Fibroblast of mammary gland (primary cell): ENCODE measurements at regions not wholly inside any gene's neighbourhood (a gene's known extent, or its start where the extent isn't known, plus 50 kb on each side); places are given as distances from the start of the nearest gene placed in this dataset.
"Not testable (repeated sequence)": the region's sequence is repeated elsewhere in the genome, so short reads cannot be mapped to it uniquely, and the experiment has no call there.

ENCODE experiments used
- DNase-seq: peaks from one replicate; pipeline ENCODE4 v3.0.0-alpha.2; 2010; ENCODE audit warnings: low read depth
- H3K4me3 ChIP-seq: 2 replicates; pipeline ENCODE4 v1.5.1; 2011; ENCODE audit warnings: low read depth, mild to moderate bottlenecking, low read length, moderate library complexity; ENCODE audit not compliant: control insufficient read depth
- TF ChIP-seq, protein P1 (sequence below): conservative IDR thresholded peaks from 2 replicates; pipeline ENCODE4 v1.5.1; 2011; ENCODE audit warnings: low read depth, low read length, inconsistent platforms; ENCODE audit not compliant: control insufficient read depth, insufficient read depth

DNA sequence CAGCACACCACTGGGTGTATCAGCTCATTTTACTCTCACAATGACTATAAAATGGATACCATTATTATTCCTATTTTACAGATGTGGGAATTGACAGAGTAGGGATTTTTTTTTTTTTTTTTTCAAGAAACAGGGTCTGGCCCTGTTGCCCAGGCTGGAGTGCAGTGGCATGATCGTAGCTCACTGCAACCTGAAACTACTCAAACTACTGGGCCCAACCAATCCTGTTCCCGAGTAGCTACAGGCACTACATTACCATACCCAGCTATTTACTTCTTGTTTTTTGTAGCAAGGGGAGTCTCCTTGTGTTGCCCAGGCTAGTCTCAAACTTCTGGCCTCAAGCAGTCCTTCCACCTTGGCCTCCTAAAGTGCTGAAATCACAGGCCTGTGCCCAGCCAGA, 95.2 kb downstream of the LARP7 start:
- DNase-seq: no peak
- no peak overlapping the region for H3K4me3 ChIP-seq
- TF ChIP-seq, protein P1, sequence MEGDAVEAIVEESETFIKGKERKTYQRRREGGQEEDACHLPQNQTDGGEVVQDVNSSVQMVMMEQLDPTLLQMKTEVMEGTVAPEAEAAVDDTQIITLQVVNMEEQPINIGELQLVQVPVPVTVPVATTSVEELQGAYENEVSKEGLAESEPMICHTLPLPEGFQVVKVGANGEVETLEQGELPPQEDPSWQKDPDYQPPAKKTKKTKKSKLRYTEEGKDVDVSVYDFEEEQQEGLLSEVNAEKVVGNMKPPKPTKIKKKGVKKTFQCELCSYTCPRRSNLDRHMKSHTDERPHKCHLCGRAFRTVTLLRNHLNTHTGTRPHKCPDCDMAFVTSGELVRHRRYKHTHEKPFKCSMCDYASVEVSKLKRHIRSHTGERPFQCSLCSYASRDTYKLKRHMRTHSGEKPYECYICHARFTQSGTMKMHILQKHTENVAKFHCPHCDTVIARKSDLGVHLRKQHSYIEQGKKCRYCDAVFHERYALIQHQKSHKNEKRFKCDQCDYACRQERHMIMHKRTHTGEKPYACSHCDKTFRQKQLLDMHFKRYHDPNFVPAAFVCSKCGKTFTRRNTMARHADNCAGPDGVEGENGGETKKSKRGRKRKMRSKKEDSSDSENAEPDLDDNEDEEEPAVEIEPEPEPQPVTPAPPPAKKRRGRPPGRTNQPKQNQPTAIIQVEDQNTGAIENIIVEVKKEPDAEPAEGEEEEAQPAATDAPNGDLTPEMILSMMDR: no peak

DNA sequence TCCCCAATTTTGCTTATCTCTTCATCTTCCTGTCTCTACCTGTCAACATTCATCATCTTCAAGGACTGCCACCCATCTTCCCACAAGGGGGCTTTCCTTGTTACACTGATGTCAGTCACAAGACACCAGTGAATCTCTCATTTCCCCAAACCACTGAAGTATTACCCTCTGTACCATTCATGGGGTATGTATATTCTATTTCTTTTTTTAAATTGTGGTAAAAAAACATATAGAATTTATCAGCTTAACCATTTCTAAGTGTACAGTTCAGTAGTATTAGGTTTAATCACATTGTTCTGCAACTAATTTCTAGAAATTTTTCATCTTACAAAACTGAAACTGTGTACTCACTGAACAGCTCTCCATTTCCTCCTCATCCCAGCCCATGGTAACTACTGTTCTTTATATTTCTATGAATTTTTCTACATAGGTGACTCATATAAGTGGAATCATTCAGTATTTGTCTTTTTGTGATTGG, 98.6 kb downstream of the LARP7 start:
- DNase-seq: no peak
- TF ChIP-seq, protein P1: no peak
- H3K4me3 ChIP-seq: no peak overlapping the region

DNA sequence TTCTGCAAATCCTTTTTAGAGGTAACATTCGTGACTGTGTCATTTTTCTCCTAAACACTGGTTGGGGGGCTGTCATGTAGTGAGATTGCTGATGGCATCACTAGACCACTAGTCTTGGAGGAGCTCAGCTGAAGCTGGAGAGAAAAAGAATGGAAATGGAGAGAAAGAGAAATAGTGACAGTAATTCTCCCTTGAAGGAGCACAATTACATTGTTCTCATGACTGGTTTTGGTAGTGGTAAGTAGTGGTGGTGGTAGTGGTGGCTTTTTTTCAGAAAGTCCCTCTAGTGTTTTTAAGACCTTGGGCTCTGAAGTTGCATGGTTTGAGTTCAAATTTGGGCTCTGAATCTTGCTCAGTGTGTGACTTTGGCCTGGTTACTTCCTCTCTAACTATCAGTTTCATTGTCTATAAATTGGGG, 99.8 kb downstream of the LARP7 start:
- no peak for DNase-seq
- TF ChIP-seq, protein P1: no peak
- no peak overlapping the region for H3K4me3 ChIP-seq

DNA sequence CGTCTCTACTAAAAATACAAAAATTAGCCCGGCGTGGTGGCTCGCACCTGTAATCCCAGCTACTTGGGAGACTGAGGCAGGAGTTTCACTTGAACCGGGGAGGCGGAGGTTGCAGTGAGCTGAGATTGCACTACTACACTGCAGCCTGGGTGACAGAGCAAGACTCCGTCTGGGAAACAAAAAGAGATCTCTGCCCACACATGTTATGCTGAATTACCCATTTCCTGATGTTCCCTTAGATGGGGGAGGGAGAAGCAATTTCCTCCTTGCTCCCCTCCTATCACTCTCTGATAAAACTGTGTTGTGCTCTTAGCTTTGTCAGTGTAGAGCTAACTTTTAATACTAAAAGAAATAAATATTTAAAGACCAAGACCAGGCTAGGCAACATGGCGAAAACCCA, 102.5 kb downstream of the LARP7 start:
- DNase-seq: no peak
- TF ChIP-seq, protein P1: no peak
- H3K4me3 ChIP-seq: no peak overlapping the region

DNA sequence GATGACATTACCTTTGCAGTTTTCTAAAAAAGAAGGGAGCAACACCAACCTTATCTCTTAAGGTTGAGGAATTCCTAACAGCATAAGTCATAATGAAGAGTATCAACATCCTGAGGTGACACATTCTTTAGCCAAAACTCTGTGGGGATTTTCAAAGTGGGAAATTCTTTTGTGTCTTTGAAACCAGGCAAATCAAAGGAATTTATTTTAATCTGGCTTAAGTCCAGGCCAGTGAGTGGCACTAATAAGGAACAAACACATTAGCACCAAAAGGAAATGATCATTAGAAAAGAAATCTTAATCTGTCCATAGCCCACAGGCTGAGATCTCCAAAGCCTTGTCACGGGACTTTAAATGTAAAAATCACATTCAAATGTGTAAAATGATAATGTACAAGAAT, 110.1 kb downstream of the LARP7 start:
- DNase-seq: no peak
- TF ChIP-seq, protein P1: no peak
- no peak overlapping the region for H3K4me3 ChIP-seq

DNA sequence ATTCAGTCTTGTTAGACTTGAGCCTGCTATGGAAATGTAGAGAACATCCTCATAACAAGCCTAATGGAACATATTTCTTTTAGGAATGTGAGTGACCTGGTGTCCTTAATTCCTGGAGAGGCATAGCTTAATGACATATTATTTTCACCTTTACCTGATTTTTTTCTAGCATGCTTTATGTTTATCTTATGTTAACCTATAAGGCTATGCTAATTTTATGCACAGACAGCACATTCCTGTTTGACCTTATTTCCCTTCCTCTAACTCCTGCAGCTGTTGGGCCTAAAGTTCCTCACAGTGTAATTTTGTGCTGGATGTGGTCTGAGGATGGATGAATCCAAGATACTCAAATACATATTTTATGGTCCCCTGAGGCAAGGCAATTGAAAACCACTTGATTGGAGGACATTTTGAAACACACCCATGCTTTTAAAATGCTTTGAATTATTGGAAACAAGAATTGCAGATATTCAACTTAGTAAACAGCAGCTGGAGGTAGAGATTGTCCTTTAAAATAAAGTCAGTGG, 111.5 kb downstream of the LARP7 start:
- no peak for DNase-seq
- TF ChIP-seq, protein P1: no peak
- H3K4me3 ChIP-seq: no peak overlapping the region

DNA sequence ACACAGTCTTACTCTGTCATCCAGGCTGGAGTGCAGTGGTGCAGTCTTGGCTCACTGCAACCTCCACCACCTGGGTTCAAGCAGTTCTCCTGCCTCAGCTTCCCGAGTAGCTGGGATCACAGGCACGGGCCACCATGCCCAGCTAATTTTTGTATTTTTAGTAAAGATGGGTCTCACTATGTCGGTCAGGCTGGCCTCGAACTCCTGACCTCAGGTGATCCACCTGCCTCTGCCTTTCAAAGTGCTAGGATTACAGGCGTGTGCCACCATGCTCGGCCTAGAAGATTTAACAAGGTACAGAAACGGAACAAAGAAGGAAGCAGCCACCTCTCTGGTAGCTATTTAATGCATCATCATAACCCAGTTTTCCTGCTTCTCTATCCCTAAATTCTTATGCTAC, 113.8 kb downstream of the LARP7 start:
- DNase-seq, H3K4me3 ChIP-seq: not testable (repeated sequence)
